Glutamatergic neuron (in vitro differentiated cells): ENCODE measurements at regions not wholly inside any gene's neighbourhood (a gene's known extent, or its start where the extent isn't known, plus 50 kb on each side); places are given as distances from the start of the nearest gene placed in this dataset.

Experiments
- DNase-seq: peaks from one replicate; pipeline ENCODE4 v3.0.0; 2022
- H3K27ac Mint-ChIP-seq: one replicate; pipeline ENCODE4 v1.8.0; 2020; ENCODE audit warnings: mild to moderate bottlenecking, mixed read lengths, inconsistent platforms; ENCODE audit not compliant: unreplicated experiment
- H3K27me3 Mint-ChIP-seq: one replicate; pipeline ENCODE4 v1.8.0; 2020; ENCODE audit warnings: mild to moderate bottlenecking, moderate library complexity, mixed read lengths, inconsistent platforms; ENCODE audit not compliant: unreplicated experiment
- H3K36me3 Mint-ChIP-seq: one replicate; pipeline ENCODE4 v1.8.0; 2020; ENCODE audit warnings: mild to moderate bottlenecking, mixed read lengths, inconsistent platforms; ENCODE audit not compliant: unreplicated experiment
- H3K4me1 Mint-ChIP-seq: one replicate; pipeline ENCODE4 v1.8.0; 2020; ENCODE audit warnings: mild to moderate bottlenecking, low read depth, mixed read lengths, inconsistent platforms; ENCODE audit not compliant: unreplicated experiment
- H3K4me3 Mint-ChIP-seq: one replicate; pipeline ENCODE4 v1.8.0; 2020; ENCODE audit warnings: mild to moderate bottlenecking, mixed read lengths, inconsistent platforms; ENCODE audit not compliant: unreplicated experiment
- H3K9me3 Mint-ChIP-seq: one replicate; pipeline ENCODE4 v1.8.0; 2020; ENCODE audit warnings: mild to moderate bottlenecking, moderate library complexity, mixed read lengths, inconsistent platforms; ENCODE audit not compliant: unreplicated experiment
- CTCF ChIP-seq: fragments of 200-600 bp; sonication (generic); IDR thresholded peaks from one replicate; pipeline ENCODE4 v1.5.0; 2021; ENCODE audit not compliant: partially characterized antibody, unreplicated experiment

DNA sequence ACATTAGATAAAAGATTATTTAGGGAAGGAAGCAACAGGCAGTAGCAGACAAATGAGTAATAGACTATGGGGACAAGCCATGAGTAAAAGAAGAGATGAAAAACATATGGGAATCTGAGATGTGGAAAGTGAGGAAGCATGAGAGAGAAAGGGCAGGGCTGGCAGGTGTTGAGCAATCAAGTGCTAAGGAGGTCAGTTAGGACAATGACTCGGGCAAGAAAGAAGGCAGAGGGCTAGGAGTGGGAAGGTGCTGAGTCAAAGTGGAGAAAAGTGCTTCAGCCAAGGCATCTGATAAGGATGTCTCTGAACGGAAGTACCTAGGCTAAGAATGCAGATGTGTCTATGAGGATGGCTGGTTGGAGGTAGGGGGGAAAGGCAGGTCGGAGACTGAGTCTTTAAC is 291.9 kb upstream of the HTR2A start:
- no peaks in the 10 kb centered on the region for H3K4me1 Mint-ChIP-seq
- TF ChIP-seq CTCF = no peak
- H3K27ac Mint-ChIP-seq = no peak overlapping the region
- H3K27me3 Mint-ChIP-seq = no peaks in the 10 kb centered on the region
- no peaks in the 10 kb centered on the region for H3K9me3 Mint-ChIP-seq
- no peak for DNase-seq
- no peak overlapping the region for H3K4me3 Mint-ChIP-seq
- no peaks in the 10 kb centered on the region for H3K36me3 Mint-ChIP-seq

DNA sequence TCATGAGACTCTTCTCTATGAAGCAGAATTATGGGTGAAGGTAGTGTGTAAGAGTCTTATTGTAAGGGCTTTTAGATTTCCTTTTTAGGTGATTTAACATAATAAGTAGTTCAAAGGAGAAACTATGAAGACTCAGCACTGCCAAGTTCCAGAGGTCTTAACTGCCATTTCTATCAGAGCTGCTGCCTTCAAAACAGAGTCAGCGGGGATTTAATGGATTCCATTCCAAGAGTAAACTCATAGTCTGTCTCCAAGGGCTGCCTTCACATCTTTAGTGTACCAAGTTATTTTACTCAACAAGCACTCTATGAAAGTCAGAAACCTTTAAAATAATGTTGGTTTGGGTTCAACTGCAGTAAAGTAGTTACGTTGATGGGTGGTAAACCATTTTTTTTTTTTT is 289.6 kb upstream of the HTR2A start:
- Mint-ChIP-seq H3K27ac (no peak overlapping the region), H3K4me3 (no peak overlapping the region), H3K9me3 (no peaks in the 10 kb centered on the region), H3K36me3 (no peaks in the 10 kb centered on the region), H3K27me3 (no peaks in the 10 kb centered on the region), H3K4me1 (no peaks in the 10 kb centered on the region)
- no peak for TF ChIP-seq CTCF
- DNase-seq = no peak

DNA sequence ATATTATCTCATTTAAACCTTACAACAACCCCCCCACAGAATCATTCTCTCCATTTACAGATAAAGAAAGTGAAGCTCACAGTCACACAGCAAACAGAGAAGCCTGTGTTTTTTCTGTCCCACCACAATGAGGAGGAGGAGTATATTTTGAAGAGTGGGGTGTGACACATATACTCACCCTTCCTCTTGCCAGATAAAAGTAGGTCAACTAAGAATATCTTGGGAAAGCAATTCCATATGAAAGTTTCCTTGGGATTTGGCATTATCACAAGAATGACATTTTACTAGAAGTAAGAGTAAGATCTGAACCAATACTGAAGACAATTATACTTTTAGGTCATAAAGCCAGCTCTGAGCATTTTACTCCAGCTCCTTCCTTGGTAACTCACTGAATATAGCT is 287.5 kb upstream of the HTR2A start:
- TF ChIP-seq CTCF = no peak
- H3K27ac Mint-ChIP-seq = no peak overlapping the region
- H3K36me3 Mint-ChIP-seq = no peaks in the 10 kb centered on the region
- no peaks in the 10 kb centered on the region for H3K9me3 Mint-ChIP-seq
- no peak for DNase-seq
- H3K4me3 Mint-ChIP-seq = no peak overlapping the region
- no peaks in the 10 kb centered on the region for H3K27me3 Mint-ChIP-seq
- H3K4me1 Mint-ChIP-seq = no peaks in the 10 kb centered on the region

DNA sequence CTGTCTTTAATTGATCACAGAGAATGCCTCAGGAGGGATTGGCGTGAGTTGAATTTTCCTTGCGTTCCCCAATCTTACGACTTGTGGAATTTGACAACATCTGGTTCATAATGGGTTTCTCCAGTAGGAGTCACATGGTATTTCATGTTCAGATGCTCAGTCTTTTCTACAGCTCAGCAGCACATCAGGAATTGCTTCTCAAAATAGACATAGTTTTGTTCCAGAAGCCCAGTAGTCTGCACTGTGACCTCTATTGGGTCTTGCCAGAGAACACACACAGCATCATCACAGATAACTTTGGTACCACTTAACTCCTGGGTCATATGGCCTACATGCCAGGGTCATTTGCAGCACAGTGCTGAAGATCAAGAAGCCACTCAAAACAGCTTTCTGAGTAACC is 282.5 kb upstream of the HTR2A start:
- Mint-ChIP-seq H3K4me3 (no peak overlapping the region), H3K9me3 (no peaks in the 10 kb centered on the region), H3K36me3 (no peaks in the 10 kb centered on the region), H3K27ac (no peak overlapping the region), H3K27me3 (no peaks in the 10 kb centered on the region), H3K4me1 (no peaks in the 10 kb centered on the region)
- no peak for DNase-seq
- TF ChIP-seq CTCF = no peak

DNA sequence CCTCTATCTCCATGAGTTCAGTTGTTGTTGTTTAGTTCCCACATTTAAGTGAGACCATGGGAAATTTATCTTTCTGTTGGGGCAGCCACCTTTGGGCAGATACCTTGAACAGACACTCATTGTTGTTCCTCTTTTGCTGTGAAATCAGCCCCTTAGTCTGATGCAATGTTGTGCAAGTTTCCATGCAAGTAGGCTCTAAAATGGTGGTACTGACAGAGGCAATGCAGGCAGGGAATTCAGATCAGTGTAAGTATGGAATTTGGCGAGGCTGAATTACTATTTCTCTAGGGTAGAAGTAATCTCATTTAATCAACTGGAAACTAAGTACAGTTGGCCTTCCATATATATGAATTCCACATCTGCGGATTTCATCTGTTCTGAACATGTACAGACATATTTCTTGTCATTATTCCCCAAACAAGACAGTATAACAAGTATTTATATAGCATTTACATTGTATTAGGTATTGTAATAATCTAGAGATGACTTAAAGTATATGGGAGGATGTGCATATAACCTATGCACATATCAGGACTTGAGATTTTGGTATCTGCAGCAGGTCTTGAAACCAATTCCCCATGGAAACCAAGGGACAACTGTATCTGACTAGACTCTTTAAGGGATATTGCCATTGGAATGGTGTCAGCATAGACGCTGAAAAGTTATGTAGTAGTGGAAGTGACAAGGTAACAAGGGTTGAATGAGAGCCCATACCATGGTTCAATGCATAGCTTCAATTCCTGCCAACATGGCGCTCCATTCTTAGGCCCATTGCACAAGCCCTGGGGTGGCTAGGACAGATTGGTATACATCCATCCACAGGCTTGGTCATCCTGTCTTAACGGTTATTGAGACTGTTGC is 281.5 kb upstream of the HTR2A start:
- H3K9me3 Mint-ChIP-seq = no peaks in the 10 kb centered on the region
- no peak overlapping the region for H3K4me3 Mint-ChIP-seq

More for the DNA sequence above, 281.5 kb upstream of the HTR2A start:
- no peaks in the 10 kb centered on the region for H3K27me3 Mint-ChIP-seq
- H3K27ac Mint-ChIP-seq = no peak overlapping the region
- no peaks in the 10 kb centered on the region for H3K4me1 Mint-ChIP-seq
- no peak for DNase-seq
- no peaks in the 10 kb centered on the region for H3K36me3 Mint-ChIP-seq
- no peak for TF ChIP-seq CTCF
